C4-2B (cell line): ENCODE measurements at regions not wholly inside any gene's neighbourhood (a gene's known extent, or its start where the extent isn't known, plus 50 kb on each side); places are given as distances from the start of the nearest gene placed in this dataset.

Experiments used
- H3K27ac ChIP-seq: fragments of 450-650 bp; 2 replicates; pipeline ENCODE4 v1.5.1; 2017
- ZFX ChIP-seq: fragments of 450-650 bp; IDR thresholded peaks from 2 replicates; pipeline ENCODE4 v1.6.1; 2017
- TF ChIP-seq, protein P1 (sequence below): fragments of 450-650 bp; conservative IDR thresholded peaks from 2 replicates; pipeline ENCODE4 v1.5.1; 2017; ENCODE audit warnings: mild to moderate bottlenecking

DNA sequence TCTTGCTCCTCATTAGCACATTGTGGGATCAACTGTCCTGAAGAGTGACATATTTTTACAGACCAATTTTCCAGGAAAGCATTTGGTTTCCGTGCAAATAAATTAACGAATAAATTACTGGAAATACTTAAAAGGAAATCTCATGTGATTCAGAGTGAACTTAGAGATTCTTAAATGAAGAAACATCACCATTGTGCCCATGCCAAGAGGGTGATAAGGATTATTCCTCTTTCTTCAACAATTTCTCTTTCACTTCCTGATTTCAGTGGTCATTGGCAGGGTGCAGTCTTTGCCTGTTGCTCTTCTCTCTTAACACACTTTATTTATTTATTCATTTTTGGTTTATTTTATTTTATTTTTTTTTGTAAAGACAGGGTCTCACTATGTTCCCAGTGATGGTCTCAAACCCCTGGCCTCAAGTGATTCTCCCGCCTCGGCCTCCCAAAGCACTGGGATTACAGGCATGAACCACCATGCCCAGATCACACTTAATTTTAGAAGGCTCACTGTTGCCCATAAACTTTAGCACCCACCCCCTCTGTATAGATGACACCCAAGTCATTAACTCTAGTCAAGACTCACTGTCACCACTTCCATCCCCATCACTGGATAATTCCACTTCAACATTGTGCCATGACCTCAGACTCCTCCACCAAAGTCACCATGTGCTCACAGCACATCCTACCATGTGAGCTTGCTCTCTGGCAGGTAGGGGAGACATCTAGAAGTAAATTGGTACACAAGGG lies 92.6 kb upstream of the CERS6 start:
- TF ChIP-seq, protein P1, sequence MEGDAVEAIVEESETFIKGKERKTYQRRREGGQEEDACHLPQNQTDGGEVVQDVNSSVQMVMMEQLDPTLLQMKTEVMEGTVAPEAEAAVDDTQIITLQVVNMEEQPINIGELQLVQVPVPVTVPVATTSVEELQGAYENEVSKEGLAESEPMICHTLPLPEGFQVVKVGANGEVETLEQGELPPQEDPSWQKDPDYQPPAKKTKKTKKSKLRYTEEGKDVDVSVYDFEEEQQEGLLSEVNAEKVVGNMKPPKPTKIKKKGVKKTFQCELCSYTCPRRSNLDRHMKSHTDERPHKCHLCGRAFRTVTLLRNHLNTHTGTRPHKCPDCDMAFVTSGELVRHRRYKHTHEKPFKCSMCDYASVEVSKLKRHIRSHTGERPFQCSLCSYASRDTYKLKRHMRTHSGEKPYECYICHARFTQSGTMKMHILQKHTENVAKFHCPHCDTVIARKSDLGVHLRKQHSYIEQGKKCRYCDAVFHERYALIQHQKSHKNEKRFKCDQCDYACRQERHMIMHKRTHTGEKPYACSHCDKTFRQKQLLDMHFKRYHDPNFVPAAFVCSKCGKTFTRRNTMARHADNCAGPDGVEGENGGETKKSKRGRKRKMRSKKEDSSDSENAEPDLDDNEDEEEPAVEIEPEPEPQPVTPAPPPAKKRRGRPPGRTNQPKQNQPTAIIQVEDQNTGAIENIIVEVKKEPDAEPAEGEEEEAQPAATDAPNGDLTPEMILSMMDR: no peak
- TF ChIP-seq ZFX: no peak

DNA sequence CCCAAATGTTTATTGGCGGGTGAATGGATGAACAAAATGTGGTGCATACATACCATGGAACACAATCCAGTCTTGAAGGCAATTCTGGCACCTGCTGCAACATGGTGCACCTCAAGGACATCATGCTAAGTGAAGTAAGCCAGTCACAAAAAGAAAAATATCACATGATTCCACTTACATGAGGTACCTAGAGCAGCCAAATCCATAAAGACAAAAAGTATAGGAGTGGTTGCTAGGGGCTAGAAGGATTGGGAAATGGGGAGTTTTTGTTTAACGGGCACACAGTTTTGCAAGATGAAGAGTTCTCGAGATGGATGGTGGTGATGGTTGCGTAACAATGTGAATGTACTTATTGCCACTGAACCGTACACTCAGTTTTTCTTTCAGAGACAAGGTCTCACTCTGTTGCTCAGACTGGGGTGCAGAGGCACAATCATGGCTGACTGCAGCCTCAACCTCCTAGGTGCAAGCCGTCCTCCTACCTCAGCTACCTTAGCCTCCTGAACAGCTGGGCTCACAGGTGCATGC lies 90.9 kb upstream of the CERS6 start:
- no peak overlapping the region for H3K27ac ChIP-seq
- no peak for TF ChIP-seq ZFX
- TF ChIP-seq, protein P1: no peak

More for the DNA sequence above, 92.6 kb upstream of the CERS6 start:
- H3K27ac ChIP-seq: no peak overlapping the region

DNA sequence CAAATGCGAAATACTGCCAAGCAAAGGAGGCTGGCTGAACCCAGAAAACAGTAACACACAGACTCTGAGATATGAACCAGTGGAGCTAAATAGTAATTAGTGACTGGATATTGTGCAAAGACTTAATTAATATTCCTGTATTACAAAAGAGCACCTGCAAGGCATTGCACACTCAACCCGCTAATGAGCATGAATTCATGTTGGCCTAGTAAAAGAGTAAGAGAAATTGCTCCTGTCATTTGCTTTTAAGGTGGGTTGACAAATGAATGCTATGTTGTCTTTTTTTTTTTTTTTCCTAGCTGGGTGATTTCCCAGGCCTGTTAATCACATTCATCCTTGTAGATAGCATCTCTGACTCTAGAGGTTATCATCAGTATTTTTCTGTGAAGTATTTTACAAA lies 87.0 kb upstream of the CERS6 start:
- H3K27ac ChIP-seq: no peak overlapping the region
- no peak for TF ChIP-seq ZFX
- TF ChIP-seq, protein P1: no peak

DNA sequence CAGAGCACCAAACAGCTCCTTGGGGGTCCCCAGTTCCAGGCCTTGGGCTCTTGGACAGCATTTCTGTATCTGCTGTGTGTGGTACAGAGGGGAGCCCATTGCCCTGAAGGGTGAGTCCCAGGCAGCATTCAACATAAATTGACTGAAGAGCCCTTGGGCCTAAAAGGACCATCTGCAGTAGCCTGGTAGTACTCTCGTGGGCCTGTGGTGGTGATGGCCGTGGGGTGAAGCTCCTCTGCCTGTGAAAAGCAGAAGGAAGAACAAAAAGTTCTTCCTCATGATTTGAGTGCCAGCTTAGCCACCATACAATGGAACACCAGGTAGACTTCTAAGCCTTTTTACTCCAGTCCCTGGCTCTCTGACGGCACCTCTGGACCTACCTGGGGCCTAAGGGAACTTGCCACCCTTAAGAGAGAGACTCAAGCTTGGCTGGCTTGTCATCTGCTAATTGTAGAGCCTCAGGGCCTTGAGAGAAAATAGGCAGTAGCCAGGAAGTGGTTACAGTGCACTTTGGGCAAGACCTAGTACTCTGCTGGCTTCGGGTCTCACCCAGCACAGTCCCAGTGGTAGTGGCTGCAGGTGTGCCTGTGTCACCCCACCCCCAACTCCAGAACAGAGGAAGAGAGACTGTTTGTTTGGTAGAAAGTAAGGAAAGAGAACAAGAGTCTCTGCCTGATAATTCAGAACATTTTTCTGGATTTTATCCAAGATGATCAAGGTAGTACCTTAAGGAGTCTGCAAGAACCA lies 84.6 kb upstream of the CERS6 start:
- no peak for TF ChIP-seq ZFX
- TF ChIP-seq, protein P1: no peak
- no peak overlapping the region for H3K27ac ChIP-seq

DNA sequence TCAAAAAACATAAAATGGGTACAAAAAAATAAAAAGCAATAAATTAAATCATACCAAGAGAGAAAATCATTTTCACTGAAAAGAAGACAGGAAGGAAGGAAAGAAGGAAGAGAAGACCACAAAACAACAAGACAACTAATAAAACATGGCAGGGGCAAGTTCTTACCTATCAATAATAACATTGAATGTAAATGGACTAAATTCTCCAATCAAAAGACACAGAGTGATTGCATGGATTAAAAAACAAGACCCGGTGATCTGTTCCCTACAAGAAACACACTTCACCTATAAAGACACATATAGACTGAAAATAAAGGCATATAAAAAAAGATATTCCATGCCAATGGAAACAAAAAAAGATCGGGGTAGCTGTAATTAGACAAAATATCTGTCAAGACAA lies 82.6 kb upstream of the CERS6 start:
- TF ChIP-seq ZFX: no peak
- TF ChIP-seq, protein P1: no peak
- no peak overlapping the region for H3K27ac ChIP-seq

DNA sequence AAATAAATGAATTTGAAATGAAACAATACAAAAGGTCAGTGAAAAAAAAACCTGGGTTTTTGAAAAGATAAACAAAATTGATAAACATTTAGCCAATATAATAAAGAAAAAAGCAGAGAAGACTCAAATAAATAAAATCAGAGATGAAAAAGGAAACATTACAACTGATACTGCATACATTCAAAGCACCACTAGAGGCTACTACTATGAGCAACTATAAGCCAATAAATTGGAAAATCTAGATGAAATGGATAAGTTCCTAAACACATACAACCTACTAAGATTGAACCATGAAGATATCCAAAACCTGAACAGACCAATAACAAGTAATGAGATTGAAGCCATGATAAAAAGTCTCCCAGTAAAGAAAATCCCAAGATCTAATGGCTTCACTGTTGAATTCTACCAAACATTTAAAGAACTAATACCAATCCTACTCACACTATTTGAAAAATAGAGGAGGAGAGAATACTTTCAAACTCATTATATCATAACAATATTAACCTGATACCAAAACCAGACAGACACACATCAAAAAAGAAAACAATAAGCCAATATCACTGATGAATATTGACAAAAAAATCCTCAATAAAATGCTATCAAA lies 80.8 kb upstream of the CERS6 start:
- no peak overlapping the region for H3K27ac ChIP-seq
- TF ChIP-seq, protein P1: peak; percentile 78
- no peak for TF ChIP-seq ZFX
